ENCODE measurements at regions not wholly inside any gene's neighbourhood (a gene's known extent, or its start where the extent isn't known, plus 50 kb on each side); places are given as distances from the start of the nearest gene placed in this dataset.

DNA sequence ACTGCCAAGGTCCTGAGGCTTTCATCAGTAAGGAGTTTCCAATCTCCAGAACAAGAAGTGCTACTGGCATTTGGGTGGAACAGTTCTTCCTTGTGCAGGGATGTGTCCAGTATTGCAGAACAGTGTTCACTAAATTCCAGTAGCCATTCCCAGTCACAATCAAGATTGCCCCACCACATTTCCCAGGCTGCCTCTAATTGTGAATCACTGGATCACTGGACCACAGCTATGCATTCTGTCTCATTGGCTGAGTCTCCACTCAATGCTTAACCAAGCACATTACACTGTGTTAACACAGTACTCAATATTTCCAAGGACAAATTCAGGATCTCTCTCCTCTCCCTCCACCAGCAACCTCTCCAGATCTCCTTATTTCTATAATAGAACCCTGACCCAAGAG is 160.2 kb upstream of the CCDC150 start:
- Mint-ChIP-seq H3K27ac (ENCODE audit: unreplicated experiment) (peak overlapping the region; percentile 72), H3K27me3 (ENCODE audit: unreplicated experiment) (no peaks in the 10 kb centered on the region), H3K4me1 (ENCODE audit: unreplicated experiment) (peaks cover 61% of the 10 kb centered on the region), H3K36me3 (ENCODE audit: unreplicated experiment) (no peaks in the 10 kb centered on the region), H3K9me3 (ENCODE audit: unreplicated experiment) (no peaks in the 10 kb centered on the region), H3K4me3 (ENCODE audit: unreplicated experiment) (no peak overlapping the region)
- no peak for DNase-seq (ENCODE audit: extremely low spot score, unreplicated experiment)
- TF ChIP-seq CTCF (IDR thresholded peaks at IDR 0.05): no peak

DNA sequence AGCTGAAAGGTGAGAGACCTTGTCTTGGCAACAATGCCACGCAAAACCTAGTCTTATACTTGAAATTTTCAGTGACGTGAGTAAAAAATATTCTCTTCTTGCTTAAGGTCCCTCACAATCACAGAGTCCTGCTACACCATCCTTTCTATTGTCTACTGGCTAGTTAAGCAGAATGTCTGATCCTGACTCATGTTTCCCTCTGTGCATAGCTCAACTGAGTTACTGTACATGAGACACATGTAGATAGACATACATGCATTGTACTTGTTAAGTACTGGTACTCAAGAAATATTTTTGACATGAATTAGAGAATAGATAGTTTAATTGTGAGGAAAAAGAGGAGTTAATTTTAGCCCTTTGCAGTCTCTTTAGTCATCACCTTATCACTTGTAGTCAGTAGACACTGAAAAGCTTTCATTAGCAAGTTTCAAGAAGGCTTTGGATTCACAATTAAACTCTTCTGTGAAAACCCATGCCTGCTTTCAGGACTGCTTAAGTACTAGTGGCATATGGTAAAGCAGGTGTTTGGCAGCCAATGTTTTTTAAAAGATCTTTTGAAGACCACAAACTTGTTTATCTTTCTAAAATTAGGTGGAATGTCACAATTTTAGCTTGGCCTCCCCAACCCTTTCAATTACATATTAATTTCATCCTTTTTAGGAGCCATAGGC is 158.7 kb upstream of the CCDC150 start:
- TF ChIP-seq CTCF (IDR thresholded peaks at IDR 0.05): no peak
- Mint-ChIP-seq H3K9me3 (ENCODE audit: unreplicated experiment) (peaks cover 4% of the 10 kb centered on the region), H3K4me1 (ENCODE audit: unreplicated experiment) (peaks cover 72% of the 10 kb centered on the region), H3K27me3 (ENCODE audit: unreplicated experiment) (no peaks in the 10 kb centered on the region), H3K4me3 (ENCODE audit: unreplicated experiment) (no peak overlapping the region), H3K36me3 (ENCODE audit: unreplicated experiment) (peaks cover 4% of the 10 kb centered on the region), H3K27ac (ENCODE audit: unreplicated experiment) (peak overlapping the region; percentile 72)
- DNase-seq (ENCODE audit: extremely low spot score, unreplicated experiment): no peak

- H3K9me3 Mint-ChIP-seq (ENCODE audit: unreplicated experiment): peaks cover 4% of the 10 kb centered on the region
- no peaks in the 10 kb centered on the region for H3K27me3 Mint-ChIP-seq (ENCODE audit: unreplicated experiment)
- H3K27ac Mint-ChIP-seq (ENCODE audit: unreplicated experiment): peak overlapping the region; percentile 72
- H3K4me3 Mint-ChIP-seq (ENCODE audit: unreplicated experiment): no peak overlapping the region
- H3K4me1 Mint-ChIP-seq (ENCODE audit: unreplicated experiment): peaks cover 77% of the 10 kb centered on the region
- peaks cover 4% of the 10 kb centered on the region for H3K36me3 Mint-ChIP-seq (ENCODE audit: unreplicated experiment)
- peak; percentile 85 for DNase-seq (ENCODE audit: extremely low spot score, unreplicated experiment)
- no peak for TF ChIP-seq CTCF (IDR thresholded peaks at IDR 0.05)
Measured at GRCh38 chr2:196481324-196481697, 158.2 kb upstream of the CCDC150 start.

DNA sequence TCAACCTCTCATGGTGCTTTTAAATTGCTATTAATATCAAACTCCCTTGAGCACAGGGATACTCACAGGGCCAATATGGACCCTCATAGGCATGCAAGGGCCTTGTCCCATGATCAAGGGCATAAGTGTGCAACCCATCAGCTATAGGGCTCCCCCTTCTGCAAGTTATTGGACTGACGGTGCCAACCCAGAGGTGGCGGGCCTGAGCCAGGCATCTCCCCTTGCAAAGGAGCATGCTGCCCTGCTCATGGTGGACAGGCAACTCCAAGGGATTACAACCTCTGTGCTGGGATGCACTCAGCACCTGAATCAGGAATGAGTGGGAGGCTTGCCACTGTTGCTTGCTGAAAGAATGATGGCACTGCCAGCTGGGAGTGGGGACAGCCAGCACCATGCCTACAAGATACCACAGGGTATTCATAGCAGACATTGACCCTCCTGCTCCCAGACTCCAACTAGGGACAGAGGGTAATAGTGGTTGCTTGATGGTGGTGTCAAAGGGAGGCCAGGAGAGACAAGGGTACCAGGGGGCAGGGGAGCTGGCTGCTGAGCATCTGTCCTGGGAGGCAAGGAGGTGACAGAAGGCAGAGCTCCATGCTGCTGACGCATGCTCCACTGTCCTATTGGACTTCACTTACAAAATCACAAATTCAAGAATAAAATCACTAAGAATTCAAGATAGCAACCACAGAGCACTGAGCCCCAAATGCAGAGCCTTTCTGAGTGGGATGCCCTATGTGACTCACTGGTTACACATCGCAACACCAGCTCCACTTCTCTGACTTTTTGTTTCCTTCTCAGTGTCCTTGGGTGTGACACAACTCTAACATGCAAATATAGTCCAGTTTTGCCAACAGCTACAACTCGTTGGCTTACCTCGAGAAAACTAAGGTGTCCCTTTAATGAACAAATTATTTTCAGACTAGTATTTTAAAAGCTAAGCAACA is 157.1 kb upstream of the CCDC150 start:
- Mint-ChIP-seq H3K27ac (ENCODE audit: unreplicated experiment) (peak overlapping the region; percentile 72), H3K4me1 (ENCODE audit: unreplicated experiment) (peaks cover 85% of the 10 kb centered on the region), H3K4me3 (ENCODE audit: unreplicated experiment) (no peak overlapping the region), H3K27me3 (ENCODE audit: unreplicated experiment) (no peaks in the 10 kb centered on the region), H3K9me3 (ENCODE audit: unreplicated experiment) (peaks cover 4% of the 10 kb centered on the region), H3K36me3 (ENCODE audit: unreplicated experiment) (peaks cover 4% of the 10 kb centered on the region)
- no peak for DNase-seq (ENCODE audit: extremely low spot score, unreplicated experiment)
- peak; percentile 8 for TF ChIP-seq CTCF (IDR thresholded peaks at IDR 0.05)

DNA sequence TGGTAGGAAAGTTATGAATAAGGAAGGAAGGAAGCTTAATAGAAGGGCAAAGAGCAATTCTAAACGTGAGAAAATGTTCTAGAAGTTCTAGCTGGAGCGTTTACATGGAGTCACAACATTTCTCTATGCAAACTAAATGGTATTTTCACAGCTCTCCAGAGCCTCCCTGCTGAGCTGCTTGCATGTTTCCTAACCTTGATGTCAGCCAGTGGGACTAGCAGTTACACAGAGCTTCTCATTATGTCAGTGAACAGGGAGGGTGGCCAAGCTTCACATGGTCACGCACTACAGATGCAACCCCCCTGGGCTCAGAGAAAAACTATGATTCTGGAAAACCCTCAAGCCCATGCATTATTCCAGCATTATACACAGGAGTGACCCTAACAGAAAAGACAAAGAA is 153.4 kb upstream of the CCDC150 start:
- no peak for TF ChIP-seq CTCF (IDR thresholded peaks at IDR 0.05)
- peaks cover 4% of the 10 kb centered on the region for H3K36me3 Mint-ChIP-seq (ENCODE audit: unreplicated experiment)
- peak overlapping the region; percentile 51 for H3K4me3 Mint-ChIP-seq (ENCODE audit: unreplicated experiment)
- H3K9me3 Mint-ChIP-seq (ENCODE audit: unreplicated experiment): peaks cover 8% of the 10 kb centered on the region
- DNase-seq (ENCODE audit: extremely low spot score, unreplicated experiment): no peak
- peaks cover 87% of the 10 kb centered on the region for H3K4me1 Mint-ChIP-seq (ENCODE audit: unreplicated experiment)
- H3K27me3 Mint-ChIP-seq (ENCODE audit: unreplicated experiment): no peaks in the 10 kb centered on the region
- H3K27ac Mint-ChIP-seq (ENCODE audit: unreplicated experiment): peak overlapping the region; percentile 96
